ENCODE measurements at regions not wholly inside any gene's neighbourhood (a gene's known extent, or its start where the extent isn't known, plus 50 kb on each side); places are given as distances from the start of the nearest gene placed in this dataset.

GRCh38 chr5:42870882-42871418, 59.3 kb upstream of the SELENOP start:
- TF ChIP-seq REST (IDR thresholded peaks at IDR 0.05; ENCODE audit: unreplicated experiment), result no peak
- no peak; a peak in 1 of 4 replicates for TF ChIP-seq CTCF (conservative IDR thresholded peaks at IDR 0.05; ENCODE audit: low read depth in 2 of 2)
- no peak for TF ChIP-seq POLR2AphosphoS5 (IDR thresholded peaks at IDR 0.05; ENCODE audit: low read depth)
- no peak for TF ChIP-seq ETS1 (IDR thresholded peaks at IDR 0.05)
- TF ChIP-seq EZH2phosphoT487 (IDR thresholded peaks at IDR 0.05; ENCODE audit: unreplicated experiment), result no peak
- no peak for TF ChIP-seq ZNF114 (CRISPR knock-in tag; IDR thresholded peaks at IDR 0.05)
- no peak for TF ChIP-seq EZH2 (IDR thresholded peaks at IDR 0.05; ENCODE audit: low read depth, unreplicated experiment)
- TF ChIP-seq JUNB (IDR thresholded peaks at IDR 0.05; ENCODE audit: unreplicated experiment), result no peak

All from GM23338 (cell line).